ENCODE measurements at regions not wholly inside any gene's neighbourhood (a gene's known extent, or its start where the extent isn't known, plus 50 kb on each side); places are given as distances from the start of the nearest gene placed in this dataset.
"Not testable (repeated sequence)": the region's sequence is repeated elsewhere in the genome, so short reads cannot be mapped to it uniquely, and the experiment has no call there.

- DNase-seq (ENCODE audit: low read depth): no peak
Measured at GRCh38 chr5:74461251-74461650, 179.3 kb downstream of the ENC1 start.

DNA sequence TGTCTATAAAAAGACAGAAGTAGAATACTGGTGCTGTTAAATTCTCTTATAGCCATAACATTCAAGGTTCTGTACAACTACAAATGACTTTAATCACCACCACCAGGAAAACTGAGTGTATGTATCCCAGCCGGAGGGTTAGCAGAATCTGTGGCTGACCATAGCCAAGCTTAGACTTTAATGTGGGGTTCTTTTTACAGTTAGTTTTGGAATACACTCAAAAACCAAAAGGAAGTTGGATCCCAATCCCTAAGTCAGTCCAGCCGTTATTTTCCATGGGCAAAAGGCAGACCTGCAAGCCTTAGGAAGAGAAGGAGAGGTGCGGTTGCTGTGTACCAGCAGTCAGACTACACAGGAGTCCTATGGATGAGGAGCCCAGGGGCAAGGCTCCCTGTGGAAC, 179.8 kb downstream of the ENC1 start:
- DNase-seq (ENCODE audit: low read depth): no peak

GRCh38 chr5:74459984-74460383, 180.5 kb downstream of the ENC1 start:
- DNase-seq (ENCODE audit: low read depth): no peak

DNA sequence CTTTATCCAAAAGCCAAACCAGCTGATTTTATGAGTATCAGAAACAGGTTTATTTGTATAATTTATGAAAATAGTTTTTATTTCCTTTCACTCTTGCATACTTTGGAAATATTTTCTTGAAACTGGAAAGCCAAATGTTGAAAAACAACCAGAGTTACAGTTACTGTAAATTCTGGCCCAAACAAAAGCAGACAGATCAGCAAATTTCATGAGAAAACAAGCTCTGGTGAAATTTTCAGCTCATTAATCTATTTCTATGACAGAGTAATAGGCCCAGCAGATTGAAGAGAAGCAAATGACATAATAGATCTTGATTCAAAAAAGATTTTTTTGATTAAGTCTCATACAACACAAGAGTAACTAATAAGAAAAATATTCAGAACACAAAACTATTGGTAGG, 182.7 kb downstream of the ENC1 start:
- no peak for DNase-seq (ENCODE audit: low read depth)

GRCh38 chr5:74454263-74455030, 186.1 kb downstream of the ENC1 start:
- no peak for DNase-seq (ENCODE audit: low read depth)

DNA sequence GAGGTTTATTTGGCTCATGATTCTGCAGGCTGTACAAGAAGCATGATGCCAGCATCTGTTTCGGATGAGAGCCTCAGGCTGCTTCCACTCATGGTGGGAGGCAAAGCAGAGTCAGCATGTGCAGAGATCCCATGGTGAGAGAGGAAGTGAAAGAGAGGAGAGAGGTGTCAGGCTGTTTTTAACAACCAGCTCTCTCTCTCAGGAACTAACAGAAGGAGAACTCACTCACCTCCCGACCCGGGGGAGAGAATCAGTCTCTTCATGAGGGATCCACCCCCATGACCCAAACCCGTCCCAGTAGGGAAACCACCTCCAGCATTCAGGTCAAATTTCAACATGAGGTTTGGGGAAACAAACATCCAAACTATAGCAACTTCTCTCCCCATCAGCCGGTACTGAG, 187.7 kb downstream of the ENC1 start:
- DNase-seq (ENCODE audit: low read depth): no peak

GRCh38 chr5:74450095-74450494, 190.4 kb downstream of the ENC1 start:
- no peak for DNase-seq (ENCODE audit: low read depth)

GRCh38 chr5:74446725-74447241, 193.7 kb downstream of the ENC1 start:
- no peak for DNase-seq (ENCODE audit: low read depth)

DNA sequence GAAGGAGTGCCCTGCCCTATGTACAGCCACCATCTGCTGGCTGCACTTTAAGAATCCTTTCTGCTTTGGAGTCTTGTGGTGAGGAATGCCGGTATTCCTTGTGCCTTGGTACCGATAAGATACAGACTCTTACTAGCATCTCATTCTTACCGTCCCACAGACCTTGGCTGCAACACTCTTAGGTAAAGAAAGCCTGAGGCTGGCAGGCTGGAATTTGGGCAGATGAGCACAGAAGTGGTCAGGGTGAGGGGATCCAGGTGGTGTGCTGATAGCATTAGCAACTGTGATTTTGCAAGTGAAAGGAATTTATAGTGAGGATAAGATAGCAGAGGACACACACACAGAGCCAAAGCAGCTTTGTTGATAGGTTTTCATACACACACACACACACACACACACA, 198.1 kb downstream of the ENC1 start:
- no peak for DNase-seq (ENCODE audit: low read depth)

DNA sequence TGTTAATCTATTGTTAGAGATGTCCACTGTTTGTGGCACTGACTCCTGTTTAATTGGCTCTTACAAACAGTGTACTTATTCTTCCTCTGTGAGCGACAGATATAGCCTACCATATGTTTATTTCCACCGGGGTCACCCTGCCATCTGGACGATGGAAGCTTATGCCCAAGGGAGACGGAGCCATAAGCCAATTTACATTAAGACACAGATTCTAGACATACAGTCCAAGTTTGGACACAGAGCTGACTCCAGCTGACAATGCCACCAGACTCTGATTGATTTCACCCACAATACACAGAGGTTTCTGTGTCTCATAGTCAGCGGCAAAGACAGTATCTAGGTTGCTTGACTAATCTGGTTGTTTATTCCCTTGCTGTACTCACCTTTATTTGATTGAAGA, 198.9 kb downstream of the ENC1 start:
- no peak for DNase-seq (ENCODE audit: low read depth)

DNA sequence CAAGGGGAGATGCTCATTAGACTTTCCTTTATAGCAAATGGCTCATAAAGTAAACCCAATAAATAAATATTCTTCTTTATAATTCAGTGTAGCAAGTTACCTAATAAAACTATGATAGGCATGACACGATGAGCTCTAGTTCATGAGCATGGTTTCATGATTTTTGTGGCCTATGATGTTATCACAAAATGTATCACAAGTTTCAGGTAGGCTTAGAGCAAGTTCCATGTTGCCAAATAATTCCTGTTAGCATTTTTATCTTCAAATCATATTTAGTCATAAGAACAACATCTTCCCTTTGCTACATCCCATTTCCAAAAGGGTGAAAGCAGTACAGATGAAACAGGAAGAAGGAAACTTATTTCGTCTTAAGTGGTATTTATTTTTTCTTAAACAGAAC, 200.2 kb downstream of the ENC1 start:
- DNase-seq (ENCODE audit: low read depth): no peak

GRCh38 chr5:74437870-74438269, 202.7 kb downstream of the ENC1 start:
- DNase-seq (ENCODE audit: low read depth): not testable (repeated sequence)

DNA sequence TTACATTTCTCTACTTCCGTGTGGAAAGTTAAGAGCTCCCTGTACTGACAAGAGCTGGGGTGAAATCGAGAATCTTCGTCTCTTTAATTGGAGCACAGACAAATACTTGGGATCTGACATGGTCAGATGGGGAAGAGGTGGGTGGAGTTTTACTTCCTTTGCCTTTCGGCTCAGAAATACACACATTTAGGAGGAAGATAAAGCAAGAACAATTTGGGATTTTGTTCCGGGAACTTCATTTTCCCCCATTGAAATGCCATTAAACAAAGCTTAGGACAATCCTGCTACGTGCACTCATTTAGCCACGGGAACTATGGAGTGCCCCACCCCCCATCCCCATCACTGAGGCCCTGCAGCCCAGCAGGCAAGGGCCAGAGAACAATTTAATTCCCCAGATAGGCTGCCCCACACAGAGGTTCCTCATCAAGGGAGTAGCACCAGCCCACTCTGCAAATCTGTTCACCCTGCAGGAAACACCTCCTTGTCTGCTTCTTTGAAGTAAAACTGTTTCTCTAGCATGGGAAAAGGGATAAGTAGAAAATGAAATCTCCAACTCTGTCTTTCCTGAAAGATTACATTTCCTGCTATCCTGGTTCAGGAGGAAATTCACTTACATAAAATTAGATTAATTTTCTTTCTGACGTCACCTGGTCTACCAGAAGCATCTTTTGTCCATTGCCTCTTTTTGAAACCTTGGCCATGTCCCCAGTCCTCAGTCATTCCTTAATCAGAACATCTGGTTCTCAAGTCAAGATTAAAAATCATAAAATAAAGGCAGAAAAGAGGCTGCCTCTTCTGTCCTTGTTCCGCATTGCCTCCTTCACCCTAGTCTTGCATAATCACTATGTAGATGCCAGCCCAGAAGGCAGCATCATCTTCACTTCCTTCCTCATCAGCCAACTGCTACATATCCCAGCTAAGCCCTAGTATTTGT, 206.4 kb downstream of the ENC1 start:
- no peak for DNase-seq (ENCODE audit: low read depth)

- DNase-seq (ENCODE audit: low read depth): no peak
Measured at GRCh38 chr5:74433255-74433895, 207.2 kb downstream of the ENC1 start.

DNA sequence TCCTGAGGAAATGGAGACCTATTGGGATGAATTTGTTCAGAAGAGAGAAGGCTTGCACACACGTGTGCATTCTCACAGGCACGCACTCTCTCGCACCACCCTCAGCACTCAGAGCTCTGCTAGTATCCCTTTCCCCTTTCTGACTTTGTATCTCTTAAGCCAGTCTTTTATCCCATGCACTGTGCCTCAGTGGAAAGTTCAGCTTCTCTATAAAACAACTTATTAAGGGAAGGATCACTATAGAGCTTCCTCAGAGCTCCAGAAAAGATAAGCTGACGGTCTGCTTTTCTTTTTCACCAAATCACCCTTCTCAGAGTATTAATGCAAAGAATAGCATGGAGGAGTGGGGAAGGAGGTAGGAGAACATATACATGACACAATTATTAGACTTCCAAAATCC, 207.8 kb downstream of the ENC1 start:
- DNase-seq (ENCODE audit: low read depth): no peak

DNA sequence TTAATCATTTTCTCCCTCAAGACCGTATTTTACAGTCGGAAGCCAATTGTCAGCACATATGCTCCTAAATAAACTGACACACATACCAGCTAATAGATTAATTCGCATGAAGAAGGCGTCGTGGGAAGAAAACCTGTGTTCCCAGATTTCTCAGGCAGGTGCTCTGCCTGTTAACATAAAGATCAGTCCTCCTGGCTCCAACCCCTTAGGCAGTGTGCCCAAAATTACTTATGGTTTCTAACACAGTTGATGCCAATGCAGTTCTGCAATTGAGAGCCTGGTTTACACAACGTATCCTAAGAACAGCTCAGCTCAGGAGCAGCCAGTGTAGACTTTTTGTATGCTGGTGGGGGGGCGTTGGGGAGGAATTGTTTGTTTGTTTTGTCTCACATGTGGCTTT, 208.3 kb downstream of the ENC1 start:
- no peak for DNase-seq (ENCODE audit: low read depth)

DNA sequence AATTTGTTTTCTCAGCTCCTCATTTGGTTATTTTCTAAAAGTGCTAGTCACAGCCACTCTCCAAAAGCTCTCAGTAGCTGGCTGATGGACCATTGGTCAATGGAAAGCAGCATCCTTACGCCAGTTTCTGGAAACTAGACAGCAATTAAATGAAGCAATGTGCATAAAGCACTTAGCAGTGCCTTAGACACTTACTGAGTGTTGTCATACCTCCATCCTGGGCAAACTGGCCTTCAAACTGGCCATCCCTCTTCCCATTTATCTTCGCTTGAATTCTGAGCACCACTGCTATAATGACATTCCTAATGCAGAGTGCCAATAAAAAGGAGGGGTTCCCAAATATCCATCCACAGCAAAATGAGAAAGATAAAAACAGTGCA, 209.2 kb downstream of the ENC1 start:
- no peak for DNase-seq (ENCODE audit: low read depth)

DNA sequence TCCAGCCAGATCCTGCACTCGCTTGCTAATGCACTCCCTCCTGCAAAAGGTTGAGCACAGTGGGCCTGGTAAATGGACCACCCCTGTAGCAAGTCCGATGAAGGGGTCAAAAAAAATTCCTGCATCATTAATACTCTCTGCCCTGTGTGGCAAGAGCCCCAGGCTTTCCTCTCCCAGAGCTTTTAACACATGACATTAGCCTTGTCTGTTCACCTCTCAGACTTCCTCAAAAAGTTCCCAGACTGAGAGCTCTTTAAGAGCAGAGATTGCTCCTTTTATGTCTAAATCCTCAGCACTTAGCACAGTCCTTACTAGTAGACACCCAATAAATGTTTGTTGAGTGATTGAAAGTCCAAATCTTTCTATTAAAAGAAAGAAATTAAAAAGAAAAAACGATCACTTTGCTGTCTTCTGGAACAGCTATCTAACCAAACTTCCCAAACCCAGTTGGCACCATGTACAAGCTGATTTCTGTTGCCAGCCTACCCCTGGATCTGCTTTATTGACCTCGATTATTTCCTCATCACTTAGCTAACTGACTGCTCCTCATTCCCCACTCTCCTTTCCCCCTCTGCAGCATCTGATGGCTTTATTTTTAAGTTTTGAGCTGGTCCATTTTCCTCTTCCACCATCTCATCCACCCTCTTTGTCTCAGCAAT, 209.8 kb downstream of the ENC1 start:
- no peak for DNase-seq (ENCODE audit: low read depth)

DNA sequence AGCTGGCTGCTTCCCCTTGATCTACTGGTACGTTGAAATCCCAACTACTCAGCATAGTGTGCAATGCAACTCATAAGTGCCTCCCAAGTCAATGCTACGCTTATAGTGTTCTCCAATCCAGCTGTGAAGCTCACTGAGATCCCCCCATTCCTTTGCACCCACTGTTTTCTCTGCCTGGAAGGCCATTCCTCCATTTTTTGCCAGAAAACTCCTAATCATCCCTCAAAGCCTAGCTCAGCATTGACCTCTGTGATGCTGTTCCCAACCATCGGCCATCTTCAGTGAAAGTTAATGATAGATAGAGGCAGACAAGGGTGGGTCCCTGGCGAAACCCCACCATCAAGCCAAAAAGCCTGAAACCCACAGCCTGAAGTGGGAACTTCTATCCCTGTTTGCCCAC, 211.0 kb downstream of the ENC1 start:
- DNase-seq (ENCODE audit: low read depth): no peak

- no peak for DNase-seq (ENCODE audit: low read depth)
Measured at GRCh38 chr5:74428876-74429275, 211.7 kb downstream of the ENC1 start.

DNA sequence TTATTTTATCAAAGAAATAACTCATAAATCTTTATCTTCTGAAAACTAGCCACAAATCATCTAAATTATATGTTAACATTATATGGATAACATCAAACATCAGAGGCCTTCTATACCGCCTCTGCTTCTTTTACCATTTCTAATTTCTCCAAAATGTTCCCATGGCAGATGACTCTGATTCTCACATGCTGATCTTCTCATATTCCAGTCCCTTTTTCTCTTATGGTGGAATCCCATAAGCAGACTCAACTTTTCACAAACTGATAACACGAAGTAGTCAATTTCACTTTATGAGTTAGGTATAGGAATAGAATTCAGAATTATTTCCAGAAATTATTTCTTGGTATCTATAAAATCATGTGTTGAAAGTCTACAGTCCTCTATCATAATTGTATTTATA, 212.3 kb downstream of the ENC1 start:
- no peak for DNase-seq (ENCODE audit: low read depth)

DNA sequence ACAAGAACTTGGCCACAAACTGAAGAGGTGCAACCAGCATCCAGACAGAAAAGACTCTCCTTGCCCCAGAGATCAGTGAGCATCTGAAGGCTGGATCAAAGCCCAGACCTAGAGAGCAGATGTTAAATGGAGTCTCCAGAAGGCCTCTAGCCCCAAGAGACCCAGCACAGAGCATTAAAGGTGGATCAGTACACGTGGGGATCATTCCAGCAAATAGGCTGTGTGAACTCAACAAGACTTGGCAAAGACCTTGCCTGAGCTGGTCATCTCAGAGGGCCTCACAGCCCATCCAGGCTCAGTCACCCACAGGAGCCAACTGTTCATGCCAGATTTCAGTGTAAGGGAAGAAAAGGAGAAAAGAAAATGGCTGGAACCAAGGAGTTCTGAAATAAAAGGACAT, 214.0 kb downstream of the ENC1 start:
- no peak for DNase-seq (ENCODE audit: low read depth)
